IMR-90 (cell line): ENCODE measurements at regions not wholly inside any gene's neighbourhood (a gene's known extent, or its start where the extent isn't known, plus 50 kb on each side); places are given as distances from the start of the nearest gene placed in this dataset.

Experiments
- ATAC-seq: fragments of 200-7000 bp; cut with Tn5 transposase; 2 replicates; pipeline ENCODE4 v1.9.1; 2020; ENCODE audit warnings: low read depth, mild to moderate bottlenecking, moderate library complexity
- BruUV-seq: library from RNA; stranded (reverse); fragments of 400-500 nt; replicated peaks from 2 replicates; lab custom pipeline; 2021; lab: Mats Ljungman, UMichigan
- CTCF ChIA-PET: fragments of 300-600 bp; formaldehyde crosslinking; extraction: SDS; loops from one replicate; lab custom pipeline; 2021; ENCODE audit warnings: antibody characterized with exemption; lab: Yijun Ruan, JAX
- POLR2A ChIA-PET: fragments of 300-600 bp; sonication (Branson Sonifier 250); formaldehyde crosslinking; loops from one replicate; lab custom pipeline; 2022; ENCODE audit warnings: antibody characterized with exemption; ENCODE audit not compliant: unreplicated experiment; lab: Charles Lee
- DNase-seq: peaks from one replicate; pipeline ENCODE4 v3.0.0; 2013
- H2AFZ ChIP-seq: replicated peaks from 2 replicates; pipeline ENCODE3; 2013; ENCODE audit warnings: low read length, mild to moderate bottlenecking; ENCODE audit not compliant: poor library complexity
- H2AK5ac ChIP-seq: 2 replicates; pipeline ENCODE4 v1.6.1; 2013; ENCODE audit warnings: low read depth, low read length, inconsistent platforms
- H2AK9ac ChIP-seq: replicated peaks from 2 replicates; pipeline ENCODE3; 2013; ENCODE audit warnings: mild to moderate bottlenecking, low read depth, low read length, moderate library complexity; ENCODE audit not compliant: poor library complexity
- H2BK120ac ChIP-seq: 2 replicates; pipeline ENCODE4 v1.6.1; 2013; ENCODE audit warnings: low read depth, low read length, inconsistent platforms
- H2BK15ac ChIP-seq: 3 replicates; pipeline ENCODE4 v1.6.1; 2013; ENCODE audit warnings: low read depth, low read length, inconsistent platforms
- H2BK20ac ChIP-seq: 2 replicates; pipeline ENCODE4 v1.6.1; 2013; ENCODE audit warnings: low read depth, mild to moderate bottlenecking, inconsistent platforms, low read length, moderate library complexity
- H2BK5ac ChIP-seq: 2 replicates; pipeline ENCODE4 v1.6.1; 2013; ENCODE audit warnings: mild to moderate bottlenecking, low read depth, low read length, inconsistent platforms; ENCODE audit not compliant: poor library complexity, severe bottlenecking
- H3K14ac ChIP-seq: replicated peaks from 2 replicates; pipeline ENCODE4 v1.6.1; 2013; ENCODE audit warnings: low read depth, low read length, inconsistent platforms
- H3K18ac ChIP-seq: 2 replicates; pipeline ENCODE4 v1.6.1; 2013; ENCODE audit warnings: low read depth, low read length, control low read depth
- H3K23ac ChIP-seq: 2 replicates; pipeline ENCODE4 v1.6.1; 2013; ENCODE audit warnings: low read depth, low read length, inconsistent platforms
- H3K27ac ChIP-seq: 2 replicates; pipeline ENCODE4 v1.5.1; 2013; ENCODE audit warnings: mild to moderate bottlenecking, control low read depth, low read length; ENCODE audit not compliant: insufficient read depth
- H3K27me3 ChIP-seq: 2 replicates; pipeline ENCODE4 v1.6.1; 2013; ENCODE audit warnings: low read length; ENCODE audit not compliant: control insufficient read depth, insufficient read depth
- H3K36me3 ChIP-seq: 2 replicates; pipeline ENCODE4 v1.6.1; 2013; ENCODE audit warnings: low read length, mixed read lengths; ENCODE audit not compliant: control insufficient read depth, insufficient read depth
- H3K4ac ChIP-seq: 2 replicates; pipeline ENCODE4 v1.6.1; 2013; ENCODE audit warnings: low read depth, low read length, inconsistent platforms
- H3K4me1 ChIP-seq: 2 replicates; pipeline ENCODE4 v1.6.1; 2013; ENCODE audit warnings: low read length, mixed read lengths; ENCODE audit not compliant: control insufficient read depth, insufficient read depth
- H3K4me2 ChIP-seq: 2 replicates; pipeline ENCODE4 v1.6.1; 2013; ENCODE audit warnings: low read depth, mild to moderate bottlenecking, control low read depth, low read length, moderate library complexity
- H3K4me3 ChIP-seq: 2 replicates; pipeline ENCODE4 v1.5.1; 2013; ENCODE audit warnings: low read depth, mild to moderate bottlenecking, control low read depth, low read length, moderate library complexity; ENCODE audit not compliant: insufficient read depth
- H3K56ac ChIP-seq: 2 replicates; pipeline ENCODE4 v1.6.1; 2013; ENCODE audit warnings: low read length, inconsistent platforms; ENCODE audit not compliant: insufficient read depth; ENCODE audit errors: extremely low read depth
- H3K79me1 ChIP-seq, 2 experiments: 2 replicates each; pipeline ENCODE4 v1.6.1; 2013; ENCODE audit warnings: low read length in 2 of 2, inconsistent platforms in 1 of 2, low read depth in 1 of 2
- H3K9ac ChIP-seq: 2 replicates; pipeline ENCODE4 v1.6.1; 2013; ENCODE audit warnings: low read depth, low read length, control low read depth
- H3K9me1 ChIP-seq: 2 replicates; pipeline ENCODE4 v1.6.1; 2013; ENCODE audit warnings: low read length, inconsistent platforms; ENCODE audit not compliant: insufficient read depth
- H3K9me3 ChIP-seq: 2 replicates; pipeline ENCODE4 v1.6.1; 2013; ENCODE audit warnings: low read length; ENCODE audit not compliant: control insufficient read depth, insufficient read depth
- H4K20me1 ChIP-seq: 2 replicates; pipeline ENCODE4 v1.6.1; 2013; ENCODE audit warnings: low read length, inconsistent platforms; ENCODE audit not compliant: insufficient read depth
- H4K5ac ChIP-seq: 2 replicates; pipeline ENCODE4 v1.6.1; 2013; ENCODE audit warnings: mild to moderate bottlenecking, low read depth, low read length, control low read depth
- H4K8ac ChIP-seq, 2 experiments: 2 replicates each; pipeline ENCODE4 v1.6.1; 2013; ENCODE audit warnings: low read depth in 2 of 2, low read length in 2 of 2, control low read depth in 1 of 2, inconsistent platforms in 1 of 2
- H4K91ac ChIP-seq: 2 replicates; pipeline ENCODE4 v1.6.1; 2013; ENCODE audit warnings: low read depth, low read length, inconsistent platforms; ENCODE audit not compliant: insufficient read depth
- BHLHE40 ChIP-seq: fragments of 150-350 bp; IDR thresholded peaks from 2 replicates; pipeline ENCODE4 v1.6.1; 2016; ENCODE audit warnings: mild to moderate bottlenecking, low read depth, low read length
- CEBPB ChIP-seq: IDR thresholded peaks from 2 replicates; pipeline ENCODE4 v1.6.1; 2012; ENCODE audit warnings: low read depth, low read length, improper control_type of control experiment
- CHD1 ChIP-seq: IDR thresholded peaks from 2 replicates; pipeline ENCODE4 v1.6.1; 2012; ENCODE audit warnings: low read depth, low read length, improper control_type of control experiment
- FOS ChIP-seq: fragments of 150-350 bp; IDR thresholded peaks from 2 replicates; pipeline ENCODE4 v1.6.1; 2016; ENCODE audit warnings: low read depth, low read length
- MAFK ChIP-seq: IDR thresholded peaks from 2 replicates; pipeline ENCODE4 v1.6.1; 2012; ENCODE audit warnings: low read depth, low read length, improper control_type of control experiment
- MAZ ChIP-seq: IDR thresholded peaks from 2 replicates; pipeline ENCODE4 v1.6.1; 2012; ENCODE audit warnings: low read depth, mild to moderate bottlenecking, low read length, improper control_type of control experiment, moderate library complexity, borderline replicate concordance
- MXI1 ChIP-seq: IDR thresholded peaks from 2 replicates; pipeline ENCODE4 v1.6.1; 2012; ENCODE audit warnings: low read depth, mild to moderate bottlenecking, low read length, moderate library complexity, borderline replicate concordance
- NFE2L2 ChIP-seq: fragments of 150-350 bp; IDR thresholded peaks from 2 replicates; pipeline ENCODE4 v1.6.1; 2016; ENCODE audit warnings: low read depth, mild to moderate bottlenecking, low read length
- POLR2A ChIP-seq: IDR thresholded peaks from 2 replicates; pipeline ENCODE4 v1.6.1; 2012; ENCODE audit warnings: mild to moderate bottlenecking, low read depth, low read length
- RAD21 ChIP-seq: IDR thresholded peaks from 2 replicates; pipeline ENCODE4 v1.6.1; 2012; ENCODE audit warnings: low read length, improper control_type of control experiment
- RCOR1 ChIP-seq: IDR thresholded peaks from 2 replicates; pipeline ENCODE4 v1.6.1; 2012; ENCODE audit warnings: mild to moderate bottlenecking, low read length, improper control_type of control experiment; ENCODE audit not compliant: insufficient replicate concordance
- RFX5 ChIP-seq: IDR thresholded peaks from 2 replicates; pipeline ENCODE4 v1.8.0; 2012; ENCODE audit warnings: low read depth, mild to moderate bottlenecking, low read length, moderate library complexity
- SMC3 ChIP-seq: fragments of 150-350 bp; IDR thresholded peaks from 2 replicates; pipeline ENCODE4 v1.6.1; 2016; ENCODE audit warnings: low read depth, mild to moderate bottlenecking, antibody characterized with exemption, low read length, moderate library complexity
- WGBS, 2 experiments: methylation state at CpG; one replicate each; pipeline versions ENCODE4 v1.1.5 to v1.1.7; 2013; ENCODE audit warnings: missing lambda C conversion rate in 2 of 2; ENCODE audit not compliant: insufficient read length in 1 of 2; ENCODE audit errors: extremely low coverage in 2 of 2; 5-methylcytosine and 5-hydroxymethylcytosine counted together
- dilution Hi-C: fragments of 300-500 bp; cut with HindIII; formaldehyde crosslinking; loops from one replicate; pipeline ENCODE4 v1.14.3; 2018; ENCODE audit warnings: low sequenced_read_pairs; ENCODE audit not compliant: unreplicated experiment
- in situ Hi-C: fragments of 300-500 bp; cut with MboI; formaldehyde crosslinking; loops from 3 replicates; pipeline ENCODE4 v1.14.3; 2019; ENCODE audit warnings: low sequenced_read_pairs, inconsistent platforms, mixed read lengths
- intact Hi-C: fragments of 100-400 bp; cut with micrococcal nuclease; formaldehyde crosslinking; loops from 2 replicates; pipeline ENCODE4 v1.10.0; 2022
- TF ChIP-seq, protein P1 (sequence below): conservative IDR thresholded peaks from 2 replicates; pipeline ENCODE4 v1.5.1; 2012; ENCODE audit warnings: mild to moderate bottlenecking, low read depth, low read length, improper control_type of control experiment
- TF ChIP-seq, protein P2 (sequence below): fragments of 150-350 bp; IDR thresholded peaks from 2 replicates; pipeline ENCODE4 v1.6.1; 2016; ENCODE audit warnings: low read depth, mild to moderate bottlenecking, low read length, moderate library complexity, borderline replicate concordance
- TF ChIP-seq, protein P3 (sequence below): fragments of 150-350 bp; IDR thresholded peaks from 2 replicates; pipeline ENCODE4 v1.6.1; 2017; ENCODE audit warnings: mild to moderate bottlenecking, antibody characterized with exemption, low read length, low read depth

DNA sequence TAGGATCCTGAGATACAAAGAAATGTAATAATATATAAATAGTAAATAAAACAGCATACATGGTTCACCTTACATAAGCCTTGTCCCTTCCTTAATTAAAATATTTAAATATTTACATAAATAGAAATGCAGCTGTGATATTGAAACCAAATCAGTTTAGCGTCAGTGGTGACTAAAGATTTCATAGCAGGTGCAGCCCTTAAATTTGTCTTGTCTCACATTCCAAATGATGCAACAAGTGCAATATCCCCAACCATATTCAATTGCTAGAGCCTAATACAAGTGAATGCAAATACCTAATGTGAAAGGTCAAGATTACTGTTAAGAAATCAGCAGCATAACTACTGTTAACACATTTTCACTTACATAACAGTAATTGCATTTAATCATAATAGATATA is 539.5 kb downstream of the NYAP2 start:
- H3K4me2 ChIP-seq, result no peak overlapping the region
- dilution Hi-C loops (no loop called here), intact Hi-C loops (no loop called here), in situ Hi-C loops (no loop called here)
- no peak overlapping the region for H2BK5ac ChIP-seq
- H3K9me1 ChIP-seq, result no peaks in the 10 kb centered on the region
- H3K36me3 ChIP-seq, result no peaks in the 10 kb centered on the region
- no peaks in the 10 kb centered on the region for H3K27me3 ChIP-seq
- CTCF ChIA-PET, result no interaction called here
- no peaks in the 10 kb centered on the region for H3K4me1 ChIP-seq
- H3K4me3 ChIP-seq, result no peak overlapping the region
- no peaks in the 10 kb centered on the region for H3K79me1 ChIP-seq
- no CpG with 5 or more reads among the region's 1 CpG for WGBS, 2 experiments
- H2AK5ac ChIP-seq, result no peak overlapping the region
- H3K56ac ChIP-seq, result no peak overlapping the region
- no TSS peak for BruUV-seq
- H4K91ac ChIP-seq, result no peak overlapping the region
- H2BK15ac ChIP-seq, result no peak overlapping the region
- no peak for DNase-seq
- H3K18ac ChIP-seq, result no peak overlapping the region
- no peaks in the 10 kb centered on the region for H4K20me1 ChIP-seq
- no peak overlapping the region for H2BK120ac ChIP-seq
- no peak overlapping the region for H3K14ac ChIP-seq
- no peak overlapping the region for H4K5ac ChIP-seq
- POLR2A ChIA-PET, result no interaction called here
- H3K9ac ChIP-seq, result no peak overlapping the region
- no peak overlapping the region for H3K23ac ChIP-seq
- ATAC-seq, result no peak
- H3K4ac ChIP-seq, result no peak overlapping the region
- H2AK9ac ChIP-seq, result no peak overlapping the region
- no peak overlapping the region for H3K27ac ChIP-seq
- no peaks in the 10 kb centered on the region for H3K9me3 ChIP-seq
- no peak overlapping the region for H2BK20ac ChIP-seq
- H2AFZ ChIP-seq, result no peak overlapping the region
- no peak overlapping the region for H4K8ac ChIP-seq
- TF ChIP-seq, protein P1, sequence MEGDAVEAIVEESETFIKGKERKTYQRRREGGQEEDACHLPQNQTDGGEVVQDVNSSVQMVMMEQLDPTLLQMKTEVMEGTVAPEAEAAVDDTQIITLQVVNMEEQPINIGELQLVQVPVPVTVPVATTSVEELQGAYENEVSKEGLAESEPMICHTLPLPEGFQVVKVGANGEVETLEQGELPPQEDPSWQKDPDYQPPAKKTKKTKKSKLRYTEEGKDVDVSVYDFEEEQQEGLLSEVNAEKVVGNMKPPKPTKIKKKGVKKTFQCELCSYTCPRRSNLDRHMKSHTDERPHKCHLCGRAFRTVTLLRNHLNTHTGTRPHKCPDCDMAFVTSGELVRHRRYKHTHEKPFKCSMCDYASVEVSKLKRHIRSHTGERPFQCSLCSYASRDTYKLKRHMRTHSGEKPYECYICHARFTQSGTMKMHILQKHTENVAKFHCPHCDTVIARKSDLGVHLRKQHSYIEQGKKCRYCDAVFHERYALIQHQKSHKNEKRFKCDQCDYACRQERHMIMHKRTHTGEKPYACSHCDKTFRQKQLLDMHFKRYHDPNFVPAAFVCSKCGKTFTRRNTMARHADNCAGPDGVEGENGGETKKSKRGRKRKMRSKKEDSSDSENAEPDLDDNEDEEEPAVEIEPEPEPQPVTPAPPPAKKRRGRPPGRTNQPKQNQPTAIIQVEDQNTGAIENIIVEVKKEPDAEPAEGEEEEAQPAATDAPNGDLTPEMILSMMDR, result no peak
- TF ChIP-seq MAZ (no peak), RAD21 (no peak), BHLHE40 (no peak), RFX5 (no peak), FOS (no peak), NFE2L2 (no peak), CEBPB (no peak), MAFK (no peak), SMC3 (no peak), RCOR1 (no peak), MXI1 (no peak), CHD1 (no peak), POLR2A (no peak)
- TF ChIP-seq, protein P2, sequence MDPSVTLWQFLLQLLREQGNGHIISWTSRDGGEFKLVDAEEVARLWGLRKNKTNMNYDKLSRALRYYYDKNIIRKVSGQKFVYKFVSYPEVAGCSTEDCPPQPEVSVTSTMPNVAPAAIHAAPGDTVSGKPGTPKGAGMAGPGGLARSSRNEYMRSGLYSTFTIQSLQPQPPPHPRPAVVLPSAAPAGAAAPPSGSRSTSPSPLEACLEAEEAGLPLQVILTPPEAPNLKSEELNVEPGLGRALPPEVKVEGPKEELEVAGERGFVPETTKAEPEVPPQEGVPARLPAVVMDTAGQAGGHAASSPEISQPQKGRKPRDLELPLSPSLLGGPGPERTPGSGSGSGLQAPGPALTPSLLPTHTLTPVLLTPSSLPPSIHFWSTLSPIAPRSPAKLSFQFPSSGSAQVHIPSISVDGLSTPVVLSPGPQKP, result no peak
- TF ChIP-seq, protein P3, sequence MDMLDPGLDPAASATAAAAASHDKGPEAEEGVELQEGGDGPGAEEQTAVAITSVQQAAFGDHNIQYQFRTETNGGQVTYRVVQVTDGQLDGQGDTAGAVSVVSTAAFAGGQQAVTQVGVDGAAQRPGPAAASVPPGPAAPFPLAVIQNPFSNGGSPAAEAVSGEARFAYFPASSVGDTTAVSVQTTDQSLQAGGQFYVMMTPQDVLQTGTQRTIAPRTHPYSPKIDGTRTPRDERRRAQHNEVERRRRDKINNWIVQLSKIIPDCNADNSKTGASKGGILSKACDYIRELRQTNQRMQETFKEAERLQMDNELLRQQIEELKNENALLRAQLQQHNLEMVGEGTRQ, result no peak
